ENCODE measurements at regions not wholly inside any gene's neighbourhood (a gene's known extent, or its start where the extent isn't known, plus 50 kb on each side); places are given as distances from the start of the nearest gene placed in this dataset.
"Not testable (repeated sequence)": the region's sequence is repeated elsewhere in the genome, so short reads cannot be mapped to it uniquely, and the experiment has no call there.

- DNase-seq (ENCODE audit: low spot score): no peak
Observed at GRCh38 chr5:74461251-74461650, 179.3 kb downstream of the ENC1 start.

- no peak for DNase-seq (ENCODE audit: low spot score)
Observed at GRCh38 chr5:74460694-74461093, 179.8 kb downstream of the ENC1 start.

GRCh38 chr5:74459984-74460383 lies 180.5 kb downstream of the ENC1 start:
- no peak for DNase-seq (ENCODE audit: low spot score)

- DNase-seq (ENCODE audit: low spot score): no peak
Observed at GRCh38 chr5:74457876-74458275, 182.7 kb downstream of the ENC1 start.

- DNase-seq (ENCODE audit: low spot score): no peak
Observed at GRCh38 chr5:74454263-74455030, 186.1 kb downstream of the ENC1 start.

GRCh38 chr5:74452856-74453255 lies 187.7 kb downstream of the ENC1 start:
- no peak for DNase-seq (ENCODE audit: low spot score)

GRCh38 chr5:74450095-74450494 lies 190.4 kb downstream of the ENC1 start:
- no peak for DNase-seq (ENCODE audit: low spot score)

- DNase-seq (ENCODE audit: low spot score): no peak
Observed at GRCh38 chr5:74446725-74447241, 193.7 kb downstream of the ENC1 start.

GRCh38 chr5:74442466-74442865 lies 198.1 kb downstream of the ENC1 start:
- DNase-seq (ENCODE audit: low spot score): no peak

GRCh38 chr5:74441616-74442015 lies 198.9 kb downstream of the ENC1 start:
- DNase-seq (ENCODE audit: low spot score): no peak

- DNase-seq (ENCODE audit: low spot score): no peak
Observed at GRCh38 chr5:74440341-74440740, 200.2 kb downstream of the ENC1 start.

- not testable (repeated sequence) for DNase-seq (ENCODE audit: low spot score)
Observed at GRCh38 chr5:74437870-74438269, 202.7 kb downstream of the ENC1 start.

GRCh38 chr5:74433896-74434829 lies 206.4 kb downstream of the ENC1 start:
- DNase-seq (ENCODE audit: low spot score): peak; percentile 35

GRCh38 chr5:74433255-74433895 lies 207.2 kb downstream of the ENC1 start:
- no peak for DNase-seq (ENCODE audit: low spot score)

GRCh38 chr5:74432721-74433120 lies 207.8 kb downstream of the ENC1 start:
- DNase-seq (ENCODE audit: low spot score): no peak

GRCh38 chr5:74432216-74432615 lies 208.3 kb downstream of the ENC1 start:
- no peak for DNase-seq (ENCODE audit: low spot score)

- no peak for DNase-seq (ENCODE audit: low spot score)
Observed at GRCh38 chr5:74431290-74431669, 209.2 kb downstream of the ENC1 start.

- DNase-seq (ENCODE audit: low spot score): no peak
Observed at GRCh38 chr5:74430631-74431289, 209.8 kb downstream of the ENC1 start.

GRCh38 chr5:74429495-74429894 lies 211.0 kb downstream of the ENC1 start:
- no peak for DNase-seq (ENCODE audit: low spot score)

- no peak for DNase-seq (ENCODE audit: low spot score)
Observed at GRCh38 chr5:74428876-74429275, 211.7 kb downstream of the ENC1 start.

GRCh38 chr5:74428275-74428674 lies 212.3 kb downstream of the ENC1 start:
- no peak for DNase-seq (ENCODE audit: low spot score)

GRCh38 chr5:74426506-74426905 lies 214.0 kb downstream of the ENC1 start:
- DNase-seq (ENCODE audit: low spot score): no peak
